SK-N-SH (cell line): ENCODE measurements at regions not wholly inside any gene's neighbourhood (a gene's known extent, or its start where the extent isn't known, plus 50 kb on each side); places are given as distances from the start of the nearest gene placed in this dataset.

Experiments
- CTCF ChIA-PET: fragments of 300-600, 350-600 bp; formaldehyde crosslinking; extraction: SDS; loops from one replicate; lab custom pipeline; 2021; lab: Yijun Ruan, JAX
- POLR2A ChIA-PET: fragments of 350-600 bp; sonication (Branson Sonifier 250); formaldehyde crosslinking; extraction: SDS; loops from one replicate; lab custom pipeline; 2020; ENCODE audit warnings: antibody characterized with exemption, inconsistent platforms; lab: Yijun Ruan, JAX
- DNase-seq: peaks from one replicate; pipeline ENCODE4 v3.0.0; 2012
- H2AFZ ChIP-seq: fragments of 200-600 bp; sonication (generic); 2 replicates; pipeline ENCODE4 v1.8.1; 2016; ENCODE audit warnings: antibody characterized with exemption, mild to moderate bottlenecking, low read depth
- H3F3A ChIP-seq: fragments of 200-600 bp; sonication (generic); replicated peaks from 2 replicates; pipeline ENCODE3; 2016; ENCODE audit warnings: antibody characterized with exemption, mild to moderate bottlenecking; ENCODE audit not compliant: insufficient read depth
- H3K27ac ChIP-seq, 2 experiments: fragments of 200-500 bp in 1 of 2; fragments of 200-600 bp in 1 of 2; sonication (Bioruptor generic) in 1 of 2; sonication (generic), shearing (Covaris generic) in 1 of 2; 2 replicates each; pipeline versions ENCODE4 v1.5.1 to v1.6.1; 2014 to 2016; ENCODE audit warnings: low read depth in 2 of 2, inconsistent platforms in 1 of 2, low read length in 1 of 2, mild to moderate bottlenecking in 1 of 2, mixed read lengths in 1 of 2
- H3K27me3 ChIP-seq: fragments of 200-600 bp; sonication (generic), shearing (Covaris generic); 2 replicates; pipeline ENCODE4 v1.6.1; 2016; ENCODE audit warnings: mixed run types; ENCODE audit not compliant: insufficient read depth
- H3K36me3 ChIP-seq, 2 experiments: fragments of 200-500 bp in 1 of 2; fragments of 200-600 bp in 1 of 2; sonication (Bioruptor generic) in 1 of 2; sonication (generic) in 1 of 2; replicated peaks in 1 of 2; 2 replicates each; pipeline versions ENCODE3 to v1.5.1; 2014 to 2016; ENCODE audit warnings: low read length in 1 of 2, mild to moderate bottlenecking in 1 of 2; ENCODE audit not compliant: insufficient read depth in 2 of 2, control insufficient read depth in 1 of 2
- H3K4me1 ChIP-seq, 2 experiments: fragments of 200-500 bp in 1 of 2; fragments of 200-600 bp in 1 of 2; sonication (Bioruptor generic) in 1 of 2; sonication (generic), shearing (Covaris generic) in 1 of 2; 2 replicates each; pipeline versions ENCODE4 v1.5.1 to v1.6.1; 2014 to 2016; ENCODE audit warnings: low read depth in 1 of 2, low read length in 1 of 2, mixed run types in 1 of 2; ENCODE audit not compliant: insufficient read depth in 2 of 2, control insufficient read depth in 1 of 2
- H3K4me2 ChIP-seq: fragments of 200-600 bp; sonication (generic), shearing (Covaris generic); 2 replicates; pipeline ENCODE4 v1.6.1; 2017; ENCODE audit warnings: mixed run types
- H3K4me3 ChIP-seq, 2 experiments: fragments of 200-500 bp in 1 of 2; fragments of 200-600 bp in 1 of 2; sonication (Bioruptor generic) in 1 of 2; sonication (generic), shearing (Covaris generic) in 1 of 2; 2 replicates each; pipeline versions ENCODE4 v1.5.1 to v1.8.1; 2014 to 2016; ENCODE audit warnings: low read depth in 2 of 2, inconsistent platforms in 1 of 2, low read length in 1 of 2, mild to moderate bottlenecking in 1 of 2, mixed read lengths in 1 of 2, moderate library complexity in 1 of 2
- H3K79me2 ChIP-seq: fragments of 200-600 bp; sonication (generic); 2 replicates; pipeline ENCODE4 v1.8.1; 2017; ENCODE audit warnings: mild to moderate bottlenecking; ENCODE audit not compliant: insufficient read depth
- H3K9ac ChIP-seq: fragments of 200-600 bp; sonication (generic); 2 replicates; pipeline ENCODE4 v1.6.1; 2017; ENCODE audit warnings: mixed run types
- H3K9me2 ChIP-seq: fragments of 200-600 bp; sonication (generic); 2 replicates; pipeline ENCODE4 v1.6.1; 2017; ENCODE audit warnings: mixed run types
- H3K9me3 ChIP-seq: fragments of 200-600 bp; sonication (generic); 2 replicates; pipeline ENCODE4 v1.6.1; 2017; ENCODE audit warnings: mixed run types, mild to moderate bottlenecking, moderate library complexity
- H4K20me1 ChIP-seq: fragments of 200-600 bp; sonication (generic); 2 replicates; pipeline ENCODE4 v1.6.1; 2017; ENCODE audit warnings: mild to moderate bottlenecking, mixed run types; ENCODE audit not compliant: insufficient read depth
- ELF1 ChIP-seq: IDR thresholded peaks from 2 replicates; pipeline ENCODE4 v1.4.0; 2012
- EP300 ChIP-seq, 2 experiments: IDR thresholded peaks; 2 replicates each; pipeline versions ENCODE4 v1.4.0 to v1.6.1; 2012; ENCODE audit warnings: borderline replicate concordance in 1 of 2, low read depth in 1 of 2, low read length in 1 of 2
- EZH2phosphoT487 ChIP-seq: fragments of 200-600 bp; sonication (generic); IDR thresholded peaks from 2 replicates; pipeline ENCODE4 v1.6.1; 2017; ENCODE audit warnings: low read depth, mixed run types, mild to moderate bottlenecking, antibody characterized with exemption, moderate library complexity, borderline replicate concordance
- FOSL2 ChIP-seq: IDR thresholded peaks from 2 replicates; pipeline ENCODE4 v1.4.0; 2012; ENCODE audit warnings: low read depth, mild to moderate bottlenecking, moderate library complexity, borderline replicate concordance
- FOXJ3 ChIP-seq: sonication (generic); formaldehyde crosslinking; IDR thresholded peaks from 2 replicates; pipeline ENCODE4 v1.5.1; 2020; ENCODE audit warnings: mild to moderate bottlenecking, missing genetic modification reagents
- FOXM1 ChIP-seq: IDR thresholded peaks from 2 replicates; pipeline ENCODE4 v1.4.0; 2012; ENCODE audit warnings: low read depth, mild to moderate bottlenecking
- GATA2 ChIP-seq: sonication (generic); formaldehyde crosslinking; IDR thresholded peaks from 2 replicates; pipeline ENCODE4 v1.5.0; 2020; ENCODE audit warnings: mild to moderate bottlenecking, missing genetic modification reagents
- POLR2AphosphoS5 ChIP-seq: IDR thresholded peaks from 2 replicates; pipeline ENCODE4 v1.6.1; 2012; ENCODE audit warnings: low read depth, low read length
- RXRA ChIP-seq: IDR thresholded peaks from 2 replicates; pipeline ENCODE4 v1.4.0; 2012; ENCODE audit warnings: low read depth, mild to moderate bottlenecking, borderline replicate concordance
- SMC3 ChIP-seq: IDR thresholded peaks from 2 replicates; pipeline ENCODE4 v1.6.1; 2012; ENCODE audit warnings: low read depth, low read length, improper control_type of control experiment
- WGBS: methylation state at CpG from one replicate; pipeline ENCODE4 v1.1.6; 2017; ENCODE audit warnings: low lambda C conversion rate; 5-methylcytosine and 5-hydroxymethylcytosine counted together
- TF ChIP-seq, protein P1 (sequence below): IDR thresholded peaks from 2 replicates; pipeline ENCODE4 v1.4.0; 2012; ENCODE audit warnings: low read depth, borderline replicate concordance
- TF ChIP-seq, protein P2 (sequence below): IDR thresholded peaks from 2 replicates; pipeline ENCODE4 v1.6.1; 2012; ENCODE audit warnings: mild to moderate bottlenecking, low read depth, low read length, moderate library complexity
- TF ChIP-seq, protein P3 (sequence below): IDR thresholded peaks from 2 replicates; pipeline ENCODE4; 2012
- TF ChIP-seq, protein P4 (sequence below): fragments of 200-600 bp; sonication (generic); IDR thresholded peaks from 2 replicates; pipeline ENCODE4 v1.6.1; 2017; ENCODE audit warnings: antibody characterized with exemption, mild to moderate bottlenecking, moderate library complexity

DNA sequence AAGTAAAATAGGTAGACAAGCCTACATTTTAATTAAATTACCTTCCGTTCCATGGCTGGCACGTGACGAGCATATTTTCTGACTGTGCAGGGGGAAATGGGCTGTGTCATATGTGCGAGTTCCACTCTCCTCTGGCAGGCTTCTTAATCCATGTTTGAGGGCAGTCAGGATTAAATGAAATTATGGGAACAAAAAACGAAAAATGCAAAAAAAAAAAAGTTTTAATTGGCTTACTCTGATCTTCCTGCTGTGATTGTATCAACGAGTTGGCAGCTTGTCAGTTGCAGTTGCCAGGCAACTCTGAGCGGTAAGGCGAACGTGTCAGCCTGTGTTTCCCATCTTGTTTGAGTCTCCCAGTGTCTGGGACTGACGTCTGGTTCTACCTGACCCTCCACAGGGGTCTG, 302.9 kb upstream of the XYLT1 start (continued):
- TF ChIP-seq, protein P1, sequence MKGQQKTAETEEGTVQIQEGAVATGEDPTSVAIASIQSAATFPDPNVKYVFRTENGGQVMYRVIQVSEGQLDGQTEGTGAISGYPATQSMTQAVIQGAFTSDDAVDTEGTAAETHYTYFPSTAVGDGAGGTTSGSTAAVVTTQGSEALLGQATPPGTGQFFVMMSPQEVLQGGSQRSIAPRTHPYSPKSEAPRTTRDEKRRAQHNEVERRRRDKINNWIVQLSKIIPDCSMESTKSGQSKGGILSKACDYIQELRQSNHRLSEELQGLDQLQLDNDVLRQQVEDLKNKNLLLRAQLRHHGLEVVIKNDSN = peak; percentile 53; the same call in 1 of the 2 replicates
- TF ChIP-seq RXRA (no peak), POLR2AphosphoS5 (no peak), ELF1 (no peak), FOXJ3 (no peak), FOSL2 (no peak), FOXM1 (no peak), EZH2phosphoT487 (no peak), SMC3 (no peak), GATA2 (CRISPR knock-in tag) (peak; percentile 71; the same call in 1 of the 2 replicates)
- TF ChIP-seq, protein P2, sequence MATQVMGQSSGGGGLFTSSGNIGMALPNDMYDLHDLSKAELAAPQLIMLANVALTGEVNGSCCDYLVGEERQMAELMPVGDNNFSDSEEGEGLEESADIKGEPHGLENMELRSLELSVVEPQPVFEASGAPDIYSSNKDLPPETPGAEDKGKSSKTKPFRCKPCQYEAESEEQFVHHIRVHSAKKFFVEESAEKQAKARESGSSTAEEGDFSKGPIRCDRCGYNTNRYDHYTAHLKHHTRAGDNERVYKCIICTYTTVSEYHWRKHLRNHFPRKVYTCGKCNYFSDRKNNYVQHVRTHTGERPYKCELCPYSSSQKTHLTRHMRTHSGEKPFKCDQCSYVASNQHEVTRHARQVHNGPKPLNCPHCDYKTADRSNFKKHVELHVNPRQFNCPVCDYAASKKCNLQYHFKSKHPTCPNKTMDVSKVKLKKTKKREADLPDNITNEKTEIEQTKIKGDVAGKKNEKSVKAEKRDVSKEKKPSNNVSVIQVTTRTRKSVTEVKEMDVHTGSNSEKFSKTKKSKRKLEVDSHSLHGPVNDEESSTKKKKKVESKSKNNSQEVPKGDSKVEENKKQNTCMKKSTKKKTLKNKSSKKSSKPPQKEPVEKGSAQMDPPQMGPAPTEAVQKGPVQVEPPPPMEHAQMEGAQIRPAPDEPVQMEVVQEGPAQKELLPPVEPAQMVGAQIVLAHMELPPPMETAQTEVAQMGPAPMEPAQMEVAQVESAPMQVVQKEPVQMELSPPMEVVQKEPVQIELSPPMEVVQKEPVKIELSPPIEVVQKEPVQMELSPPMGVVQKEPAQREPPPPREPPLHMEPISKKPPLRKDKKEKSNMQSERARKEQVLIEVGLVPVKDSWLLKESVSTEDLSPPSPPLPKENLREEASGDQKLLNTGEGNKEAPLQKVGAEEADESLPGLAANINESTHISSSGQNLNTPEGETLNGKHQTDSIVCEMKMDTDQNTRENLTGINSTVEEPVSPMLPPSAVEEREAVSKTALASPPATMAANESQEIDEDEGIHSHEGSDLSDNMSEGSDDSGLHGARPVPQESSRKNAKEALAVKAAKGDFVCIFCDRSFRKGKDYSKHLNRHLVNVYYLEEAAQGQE = no peak
- TF ChIP-seq, protein P3, sequence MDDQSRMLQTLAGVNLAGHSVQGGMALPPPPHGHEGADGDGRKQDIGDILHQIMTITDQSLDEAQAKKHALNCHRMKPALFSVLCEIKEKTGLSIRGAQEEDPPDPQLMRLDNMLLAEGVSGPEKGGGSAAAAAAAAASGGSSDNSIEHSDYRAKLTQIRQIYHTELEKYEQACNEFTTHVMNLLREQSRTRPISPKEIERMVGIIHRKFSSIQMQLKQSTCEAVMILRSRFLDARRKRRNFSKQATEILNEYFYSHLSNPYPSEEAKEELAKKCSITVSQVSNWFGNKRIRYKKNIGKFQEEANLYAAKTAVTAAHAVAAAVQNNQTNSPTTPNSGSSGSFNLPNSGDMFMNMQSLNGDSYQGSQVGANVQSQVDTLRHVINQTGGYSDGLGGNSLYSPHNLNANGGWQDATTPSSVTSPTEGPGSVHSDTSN = peak; percentile 17; the same call in 1 of the 2 replicates
- TF ChIP-seq, all 33 proteins: peak for 9

DNA sequence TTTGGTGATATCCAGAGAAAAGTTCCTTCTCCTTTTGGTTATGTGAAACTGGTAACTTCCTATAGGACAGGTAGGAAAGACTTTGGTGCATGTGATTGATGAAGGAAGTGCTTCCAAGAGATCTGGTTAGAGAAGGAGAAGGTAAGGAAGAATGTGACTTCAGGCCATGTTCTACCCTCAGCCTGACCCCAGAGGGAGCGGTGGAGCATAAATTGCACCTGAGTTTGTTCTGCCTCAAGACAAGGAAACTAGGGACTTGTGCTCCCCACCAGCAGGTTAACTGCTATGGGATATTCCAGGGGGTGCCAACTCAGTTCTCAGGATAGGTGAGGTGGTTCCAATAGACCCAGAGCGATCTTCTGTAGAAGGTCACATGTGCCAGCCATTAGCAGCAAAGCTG, 299.3 kb upstream of the XYLT1 start:
- ChIA-PET CTCF (no interaction called here), POLR2A (no interaction called here)
- DNase-seq = no peak
- H3K9ac ChIP-seq = no peak overlapping the region
- H3K27ac ChIP-seq = no peak overlapping the region
- peaks cover 0 to 15% of the 10 kb centered on the region in 2 experiments; a peak in 2 of 4 replicates for H3K4me1 ChIP-seq
- H2AFZ ChIP-seq = no peak overlapping the region
- WGBS = 100% methylated on average over 2 of the region's 2 CpGs
- TF ChIP-seq, protein P4, sequence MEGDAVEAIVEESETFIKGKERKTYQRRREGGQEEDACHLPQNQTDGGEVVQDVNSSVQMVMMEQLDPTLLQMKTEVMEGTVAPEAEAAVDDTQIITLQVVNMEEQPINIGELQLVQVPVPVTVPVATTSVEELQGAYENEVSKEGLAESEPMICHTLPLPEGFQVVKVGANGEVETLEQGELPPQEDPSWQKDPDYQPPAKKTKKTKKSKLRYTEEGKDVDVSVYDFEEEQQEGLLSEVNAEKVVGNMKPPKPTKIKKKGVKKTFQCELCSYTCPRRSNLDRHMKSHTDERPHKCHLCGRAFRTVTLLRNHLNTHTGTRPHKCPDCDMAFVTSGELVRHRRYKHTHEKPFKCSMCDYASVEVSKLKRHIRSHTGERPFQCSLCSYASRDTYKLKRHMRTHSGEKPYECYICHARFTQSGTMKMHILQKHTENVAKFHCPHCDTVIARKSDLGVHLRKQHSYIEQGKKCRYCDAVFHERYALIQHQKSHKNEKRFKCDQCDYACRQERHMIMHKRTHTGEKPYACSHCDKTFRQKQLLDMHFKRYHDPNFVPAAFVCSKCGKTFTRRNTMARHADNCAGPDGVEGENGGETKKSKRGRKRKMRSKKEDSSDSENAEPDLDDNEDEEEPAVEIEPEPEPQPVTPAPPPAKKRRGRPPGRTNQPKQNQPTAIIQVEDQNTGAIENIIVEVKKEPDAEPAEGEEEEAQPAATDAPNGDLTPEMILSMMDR = peak; percentile 5; the same call in 1 of the 2 replicates
- no peak for TF ChIP-seq EP300 (IDR thresholded peaks at IDR 0.05; ENCODE audit: borderline replicate concordance in 1 of 2, low read depth in 1 of 2, low read length in 1 of 2)
- H3K79me2 ChIP-seq = no peaks in the 10 kb centered on the region
- no peaks in the 10 kb centered on the region for H3K9me3 ChIP-seq
- H3K4me2 ChIP-seq = no peak overlapping the region
- no peaks in the 10 kb centered on the region for H4K20me1 ChIP-seq
- H3K36me3 ChIP-seq = no peaks in the 10 kb centered on the region
- no peaks in the 10 kb centered on the region for H3K9me2 ChIP-seq
- H3K4me3 ChIP-seq = no peak overlapping the region
- H3K27me3 ChIP-seq = no peaks in the 10 kb centered on the region
- peaks cover 4% of the 10 kb centered on the region for H3F3A ChIP-seq
